Ovary (tissue), 7 donors: ENCODE measurements at regions not wholly inside any gene's neighbourhood (a gene's known extent, or its start where the extent isn't known, plus 50 kb on each side); places are given as distances from the start of the nearest gene placed in this dataset.

Source experiments
- DNase-seq, 5 donors: peaks; one replicate each; pipeline ENCODE4 v3.0.0-alpha.2; 2019 to 2020
- H3K27ac ChIP-seq, 2 donors: fragments of 200-600 bp; one replicate each; pipeline versions ENCODE4 v1.5.1 to v1.8.0; 2019 to 2022
- H3K27me3 ChIP-seq: fragments of 200-600 bp; one replicate; pipeline ENCODE4 v1.8.0; 2022
- H3K36me3 ChIP-seq: fragments of 200-600 bp; sonication (generic); one replicate; pipeline ENCODE4 v1.5.1; 2019
- H3K4me1 ChIP-seq: one replicate; pipeline ENCODE4 v1.8.1; 2013; ENCODE audit warnings: mild to moderate bottlenecking, moderate library complexity; ENCODE audit not compliant: insufficient read depth
- H3K4me3 ChIP-seq: fragments of 200-600 bp; sonication (generic); one replicate; pipeline ENCODE4 v1.5.1; 2017
- H3K9me3 ChIP-seq, 2 donors: fragments of 200-600 bp in 1 of 2; sonication (generic) in 1 of 2; one replicate each; pipeline versions ENCODE4 v1.5.1 to v1.8.1; 2013 to 2019; ENCODE audit warnings: mild to moderate bottlenecking in 1 of 2, moderate library complexity in 1 of 2
- EP300 ChIP-seq: sonication (generic); formaldehyde crosslinking; IDR thresholded peaks from one replicate; pipeline ENCODE4 v1.6.1; 2017; ENCODE audit warnings: antibody characterized with exemption
- POLR2A ChIP-seq: fragments of 450-650 bp; IDR thresholded peaks from one replicate; pipeline ENCODE4 v1.6.1; 2017; ENCODE audit warnings: antibody characterized with exemption, mild to moderate bottlenecking, moderate library complexity
- WGBS, 3 donors: extraction: QIAGEN DNeasy Blood & Tissue Kit in 1 of 3; methylation state at CpG; one replicate each; pipeline versions ENCODE4 v1.1.5 to v1.1.7; 2013 to 2017; 5-methylcytosine and 5-hydroxymethylcytosine counted together
- intact Hi-C, 4 donors: fragments of 100-400 bp; cut with DNase I; formaldehyde crosslinking; loops; one replicate each; pipeline versions ENCODE4 v1.11.0 to v1.15.1; 2022 to 2023
- TF ChIP-seq, protein P1 (sequence below), 3 donors: fragments of 450-650 bp in 2 of 3; fragments of 200-600 bp in 1 of 3; IDR thresholded peaks; one replicate each; pipeline versions ENCODE4 v1.5.1 to v1.8.0; 2016 to 2022; ENCODE audit warnings: antibody characterized with exemption in 3 of 3, mild to moderate bottlenecking in 1 of 3
- donor health status: DM: no; HTN: no; CAD: no; lungs with moderate emphysema.
- donor health status: DM: no; HTN: no; CAD: no.
- donor health status: Bipolar disorder and iron deficiency.
- donor health status: DM: no; HTN: no; CAD: no.
- donor health status: DM: yes; HTN: yes; CAD: no.

DNA sequence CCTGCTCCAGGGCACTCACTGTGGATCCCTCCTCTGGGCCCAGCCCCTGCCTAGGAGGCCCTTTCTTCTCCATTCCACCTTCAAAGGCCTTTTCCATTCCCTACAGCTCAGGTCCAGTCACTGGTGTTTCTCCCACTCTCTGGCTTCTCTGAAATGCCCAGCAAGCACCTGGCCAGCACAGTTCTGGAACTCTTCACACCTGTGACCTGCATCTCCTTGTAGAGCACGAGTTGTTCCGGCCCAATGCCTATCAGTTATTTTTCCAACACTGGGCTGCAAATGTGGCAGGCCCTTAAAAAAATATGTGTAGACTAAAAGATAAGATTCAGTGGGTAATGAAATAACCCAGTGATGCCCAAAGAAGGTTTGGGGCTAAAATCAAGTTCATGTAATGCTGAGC lies 87.1 kb downstream of the PRLHR start:
- Histone ChIP-seq H3K9me3 (no peaks in the 10 kb centered on the region), H3K27me3 (no peaks in the 10 kb centered on the region), H3K4me1 (no peaks in the 10 kb centered on the region), H3K27ac (no peak overlapping the region), H3K4me3 (no peak overlapping the region), H3K36me3 (no peaks in the 10 kb centered on the region)
- intact Hi-C loops: no loop called here
- WGBS, 3 donors: 73 to 82% (median 75%) methylated on average over 2 of the region's 2 CpGs
- no peak for DNase-seq
- no peak for TF ChIP-seq EP300
- no peak for TF ChIP-seq POLR2A
- TF ChIP-seq, protein P1, sequence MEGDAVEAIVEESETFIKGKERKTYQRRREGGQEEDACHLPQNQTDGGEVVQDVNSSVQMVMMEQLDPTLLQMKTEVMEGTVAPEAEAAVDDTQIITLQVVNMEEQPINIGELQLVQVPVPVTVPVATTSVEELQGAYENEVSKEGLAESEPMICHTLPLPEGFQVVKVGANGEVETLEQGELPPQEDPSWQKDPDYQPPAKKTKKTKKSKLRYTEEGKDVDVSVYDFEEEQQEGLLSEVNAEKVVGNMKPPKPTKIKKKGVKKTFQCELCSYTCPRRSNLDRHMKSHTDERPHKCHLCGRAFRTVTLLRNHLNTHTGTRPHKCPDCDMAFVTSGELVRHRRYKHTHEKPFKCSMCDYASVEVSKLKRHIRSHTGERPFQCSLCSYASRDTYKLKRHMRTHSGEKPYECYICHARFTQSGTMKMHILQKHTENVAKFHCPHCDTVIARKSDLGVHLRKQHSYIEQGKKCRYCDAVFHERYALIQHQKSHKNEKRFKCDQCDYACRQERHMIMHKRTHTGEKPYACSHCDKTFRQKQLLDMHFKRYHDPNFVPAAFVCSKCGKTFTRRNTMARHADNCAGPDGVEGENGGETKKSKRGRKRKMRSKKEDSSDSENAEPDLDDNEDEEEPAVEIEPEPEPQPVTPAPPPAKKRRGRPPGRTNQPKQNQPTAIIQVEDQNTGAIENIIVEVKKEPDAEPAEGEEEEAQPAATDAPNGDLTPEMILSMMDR (IDR thresholded peaks at IDR 0.05): no peak

DNA sequence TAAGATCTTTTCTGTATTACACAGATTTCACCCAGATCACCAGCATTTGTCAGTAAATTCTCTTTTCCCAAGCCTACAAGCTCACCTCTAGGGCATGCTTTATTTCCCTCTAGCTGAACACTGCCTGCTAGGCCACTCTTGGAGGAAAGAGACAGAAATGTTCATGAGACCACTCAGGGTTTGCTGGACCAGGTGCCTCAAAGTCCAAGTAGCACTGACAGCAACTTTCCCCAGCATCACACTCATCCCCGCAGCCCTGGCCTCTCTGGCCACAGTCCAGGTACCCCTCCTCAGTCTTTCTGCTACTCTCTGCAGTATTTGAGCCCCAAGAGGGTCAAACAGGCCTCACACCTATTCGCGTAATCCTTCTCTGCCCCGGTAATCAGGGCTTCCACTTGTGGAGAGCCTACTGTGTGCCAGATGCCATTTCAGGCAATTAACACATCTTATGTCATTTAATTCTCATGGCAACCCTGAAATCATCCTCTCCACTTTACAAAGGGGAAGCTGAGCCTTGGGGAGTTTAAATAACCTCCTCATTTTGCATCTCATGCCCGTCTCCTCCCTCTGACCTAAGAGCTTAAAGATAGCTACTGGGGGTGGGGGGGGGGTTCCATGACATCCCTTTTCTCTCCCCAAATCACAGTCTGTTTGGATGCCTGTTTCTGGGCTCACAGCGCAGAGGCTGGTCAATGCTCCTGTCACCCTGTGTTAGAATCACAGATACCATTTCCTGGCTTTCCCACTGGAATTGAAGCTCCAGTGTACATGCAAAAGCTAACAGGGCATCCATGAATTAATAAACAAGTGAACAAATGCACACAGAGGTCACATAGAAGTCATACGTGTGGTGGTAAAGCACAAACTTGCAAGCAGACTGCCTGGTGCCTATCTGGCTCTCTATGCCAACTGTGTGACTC lies 88.5 kb downstream of the PRLHR start:
- Histone ChIP-seq H3K9me3 (no peaks in the 10 kb centered on the region), H3K27me3 (no peaks in the 10 kb centered on the region), H3K27ac (no peak overlapping the region), H3K4me1 (no peaks in the 10 kb centered on the region), H3K4me3 (no peak overlapping the region), H3K36me3 (no peaks in the 10 kb centered on the region)
- TF ChIP-seq EP300: no peak
- TF ChIP-seq, protein P1 (IDR thresholded peaks at IDR 0.05): no peak
- no peak for TF ChIP-seq POLR2A
- no peak for DNase-seq
- WGBS, 3 donors: 75 to 84% (median 82%) methylated on average over 7 of the region's 7 CpGs
- intact Hi-C loops: no loop called here

DNA sequence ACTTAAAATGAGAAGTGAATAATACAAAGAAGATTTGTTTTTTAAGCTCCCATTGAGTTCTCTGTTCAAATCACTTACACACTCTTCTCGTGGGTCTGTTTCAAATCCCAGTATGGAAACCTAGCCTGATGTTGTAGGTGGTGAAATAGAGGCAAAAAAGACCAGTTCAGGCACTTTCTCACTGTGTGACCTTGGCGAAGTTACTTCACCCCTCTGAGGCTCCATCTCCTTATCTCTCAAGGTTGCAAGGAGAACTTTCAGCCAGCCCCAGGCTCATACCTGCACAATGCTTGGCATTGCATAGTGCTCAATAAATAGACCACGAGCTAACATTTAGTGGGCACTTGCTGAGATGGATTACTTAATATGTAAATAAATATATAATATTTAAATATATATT lies 90.1 kb downstream of the PRLHR start:
- Histone ChIP-seq H3K27me3 (no peaks in the 10 kb centered on the region), H3K36me3 (no peaks in the 10 kb centered on the region), H3K27ac (no peak overlapping the region), H3K9me3 (no peaks in the 10 kb centered on the region), H3K4me3 (no peak overlapping the region), H3K4me1 (no peaks in the 10 kb centered on the region)
- WGBS, 3 donors: 66 to 79% (median 77%) methylated on average over 3 of the region's 3 CpGs
- intact Hi-C loops: no loop called here
- no peak for TF ChIP-seq EP300
- TF ChIP-seq, protein P1 (IDR thresholded peaks at IDR 0.05): no peak
- no peak for TF ChIP-seq POLR2A
- DNase-seq: no peak

DNA sequence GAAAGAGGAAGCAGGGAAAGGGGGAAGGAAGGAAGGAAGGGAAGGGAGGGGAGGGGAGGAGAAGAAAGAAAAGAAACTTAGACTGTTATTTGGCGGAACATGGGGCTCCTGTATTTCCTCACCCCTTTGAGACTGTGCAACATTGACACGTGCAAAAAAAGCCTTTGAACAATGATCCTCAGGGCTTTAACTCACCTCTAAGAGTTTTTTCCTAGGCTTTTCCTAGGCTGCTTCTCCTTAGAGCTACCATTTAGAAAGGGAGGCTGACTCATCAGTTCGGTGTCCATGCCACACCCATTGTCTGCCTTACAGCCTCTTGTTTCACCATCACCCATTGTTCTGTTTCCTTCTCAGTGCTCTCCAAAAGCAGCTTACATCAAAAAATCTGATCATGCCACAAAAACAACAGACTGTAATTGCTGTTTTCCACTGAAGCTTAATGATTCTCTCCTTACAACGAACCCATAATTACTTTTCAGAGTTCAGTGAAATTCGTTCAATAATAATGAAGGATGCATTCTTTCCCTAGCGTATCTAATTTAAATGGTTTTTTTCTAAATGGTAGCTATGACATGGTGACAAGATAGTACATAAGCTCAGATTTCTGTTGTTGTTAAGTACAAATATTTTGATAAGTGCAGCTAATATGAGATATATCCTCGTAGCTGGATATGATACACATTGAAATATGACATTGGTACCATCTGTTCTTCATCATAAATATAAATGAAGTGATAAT lies 90.8 kb downstream of the PRLHR start:
- intact Hi-C loops: no loop called here
- no peak overlapping the region for H3K27ac ChIP-seq
- WGBS, 3 donors: 44 to 55% (median 51%) methylated on average over 7 of the region's 7 CpGs

More for the DNA sequence above, 90.8 kb downstream of the PRLHR start:
- Histone ChIP-seq H3K36me3 (no peaks in the 10 kb centered on the region), H3K4me1 (no peaks in the 10 kb centered on the region), H3K9me3 (no peaks in the 10 kb centered on the region), H3K27me3 (no peaks in the 10 kb centered on the region), H3K4me3 (no peak overlapping the region)
- no peak for TF ChIP-seq EP300
- no peak for TF ChIP-seq POLR2A
- TF ChIP-seq, protein P1 (IDR thresholded peaks at IDR 0.05): no peak
- no peak for DNase-seq
